ENCODE measurements at regions not wholly inside any gene's neighbourhood (a gene's known extent, or its start where the extent isn't known, plus 50 kb on each side); places are given as distances from the start of the nearest gene placed in this dataset.

DNA sequence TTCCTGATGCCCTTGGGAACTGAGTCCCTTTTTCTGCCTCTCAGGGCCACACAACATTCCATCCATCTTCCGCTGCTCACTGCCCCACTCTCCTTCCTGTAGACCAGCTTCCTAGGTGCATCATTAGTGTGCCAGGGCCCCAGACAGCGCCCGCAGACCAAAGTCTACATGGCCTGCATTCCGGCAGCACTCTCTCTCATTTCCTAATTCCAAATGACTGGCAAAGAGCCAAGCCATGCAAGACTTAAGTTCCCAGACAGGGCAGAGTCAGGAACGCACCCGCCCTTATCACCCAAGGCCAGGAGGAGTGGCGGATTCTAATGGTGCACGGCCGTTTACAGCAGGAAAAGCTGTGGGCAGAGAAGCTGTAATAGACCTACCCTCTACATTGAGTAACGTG is 159.8 kb upstream of the ARID1B start:
- CTCF ChIA-PET, result interaction anchor here (1.2 kb wide), 1 partner anchor 16 kb away, joined by 3 read pairs; no protein-coding TSS in a partner anchor
- no peak overlapping the region for H3K4me3 ChIP-seq (ENCODE audit: low read depth, low read length)
- peak; percentile 0 for DNase-seq (ENCODE audit: low read depth, low spot score)
- POLR2A ChIA-PET, result no interaction called here
- TF ChIP-seq, protein P1, sequence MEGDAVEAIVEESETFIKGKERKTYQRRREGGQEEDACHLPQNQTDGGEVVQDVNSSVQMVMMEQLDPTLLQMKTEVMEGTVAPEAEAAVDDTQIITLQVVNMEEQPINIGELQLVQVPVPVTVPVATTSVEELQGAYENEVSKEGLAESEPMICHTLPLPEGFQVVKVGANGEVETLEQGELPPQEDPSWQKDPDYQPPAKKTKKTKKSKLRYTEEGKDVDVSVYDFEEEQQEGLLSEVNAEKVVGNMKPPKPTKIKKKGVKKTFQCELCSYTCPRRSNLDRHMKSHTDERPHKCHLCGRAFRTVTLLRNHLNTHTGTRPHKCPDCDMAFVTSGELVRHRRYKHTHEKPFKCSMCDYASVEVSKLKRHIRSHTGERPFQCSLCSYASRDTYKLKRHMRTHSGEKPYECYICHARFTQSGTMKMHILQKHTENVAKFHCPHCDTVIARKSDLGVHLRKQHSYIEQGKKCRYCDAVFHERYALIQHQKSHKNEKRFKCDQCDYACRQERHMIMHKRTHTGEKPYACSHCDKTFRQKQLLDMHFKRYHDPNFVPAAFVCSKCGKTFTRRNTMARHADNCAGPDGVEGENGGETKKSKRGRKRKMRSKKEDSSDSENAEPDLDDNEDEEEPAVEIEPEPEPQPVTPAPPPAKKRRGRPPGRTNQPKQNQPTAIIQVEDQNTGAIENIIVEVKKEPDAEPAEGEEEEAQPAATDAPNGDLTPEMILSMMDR (IDR thresholded peaks at IDR 0.05; ENCODE audit: insufficient read depth, low read length, missing control alignments), result no peak

DNA sequence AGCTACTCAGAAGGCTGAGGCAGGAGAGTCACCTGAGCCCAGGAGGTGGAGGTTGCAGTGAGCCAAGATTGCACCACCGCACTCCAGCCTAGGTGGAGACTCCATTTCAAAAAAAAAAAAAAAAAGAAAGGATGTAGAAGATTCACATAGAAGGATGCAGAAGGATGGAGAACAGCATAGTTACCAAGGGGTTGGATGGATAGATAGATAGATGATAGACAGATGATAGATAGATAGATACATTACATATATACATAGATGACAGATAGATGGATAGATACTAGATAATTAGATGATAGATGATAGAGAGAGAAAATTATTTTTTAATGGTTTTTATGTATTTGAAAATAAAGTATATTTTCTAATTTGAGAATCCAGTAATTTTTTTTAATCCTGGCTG is 160.7 kb upstream of the ARID1B start:
- H3K4me3 ChIP-seq (ENCODE audit: low read depth, low read length), result no peak overlapping the region
- POLR2A ChIA-PET, result no interaction called here
- no peak for DNase-seq (ENCODE audit: low read depth, low spot score)
- CTCF ChIA-PET, result no interaction called here
- TF ChIP-seq, protein P1 (IDR thresholded peaks at IDR 0.05; ENCODE audit: insufficient read depth, low read length, missing control alignments), result no peak

DNA sequence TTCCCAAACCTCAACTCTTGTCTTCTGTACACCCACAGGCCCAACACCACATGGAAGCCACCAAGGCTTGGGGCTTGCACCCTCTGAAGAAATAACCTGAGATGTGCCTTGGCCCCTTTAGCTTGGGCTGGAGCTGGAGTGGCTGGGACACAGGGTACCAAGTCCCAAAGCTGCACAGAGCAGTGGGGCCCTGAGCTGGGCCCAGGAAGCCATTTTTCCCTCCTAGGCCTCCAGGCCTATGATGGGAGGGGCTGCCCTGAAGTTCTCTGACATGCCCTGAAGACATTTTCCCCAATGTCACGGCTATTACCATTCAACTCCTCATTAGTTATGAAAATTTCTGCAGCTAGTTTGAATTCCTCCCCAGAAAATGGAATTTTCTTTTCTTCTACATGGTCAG is 163.2 kb upstream of the ARID1B start:
- no peak overlapping the region for H3K4me3 ChIP-seq (ENCODE audit: low read depth, low read length)
- TF ChIP-seq, protein P1 (IDR thresholded peaks at IDR 0.05; ENCODE audit: insufficient read depth, low read length, missing control alignments), result no peak
- no peak for DNase-seq (ENCODE audit: low read depth, low spot score)
- ChIA-PET CTCF (no interaction called here), POLR2A (no interaction called here)

DNA sequence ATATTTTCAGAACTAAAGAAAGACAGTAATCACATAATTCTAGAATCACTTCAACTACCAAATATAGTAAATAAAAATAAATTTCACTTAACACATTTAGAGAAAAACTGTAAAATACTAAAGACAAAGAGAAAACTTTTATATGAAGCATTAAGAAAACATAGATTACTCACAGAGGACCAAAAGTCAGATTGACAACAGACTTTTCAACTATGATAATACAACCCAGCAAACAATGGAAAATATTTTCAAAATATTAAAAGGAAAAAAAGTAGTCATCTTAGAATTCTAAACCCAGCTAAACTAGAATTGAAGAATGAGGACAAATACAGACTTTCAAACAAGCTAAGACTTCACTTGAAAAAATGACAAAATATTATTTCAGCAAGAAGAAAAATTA is 164.8 kb upstream of the ARID1B start:
- ChIA-PET CTCF (no interaction called here), POLR2A (no interaction called here)
- DNase-seq (ENCODE audit: low read depth, low spot score), result no peak
- H3K4me3 ChIP-seq (ENCODE audit: low read depth, low read length), result no peak overlapping the region
- TF ChIP-seq, protein P1 (IDR thresholded peaks at IDR 0.05; ENCODE audit: insufficient read depth, low read length, missing control alignments), result no peak

DNA sequence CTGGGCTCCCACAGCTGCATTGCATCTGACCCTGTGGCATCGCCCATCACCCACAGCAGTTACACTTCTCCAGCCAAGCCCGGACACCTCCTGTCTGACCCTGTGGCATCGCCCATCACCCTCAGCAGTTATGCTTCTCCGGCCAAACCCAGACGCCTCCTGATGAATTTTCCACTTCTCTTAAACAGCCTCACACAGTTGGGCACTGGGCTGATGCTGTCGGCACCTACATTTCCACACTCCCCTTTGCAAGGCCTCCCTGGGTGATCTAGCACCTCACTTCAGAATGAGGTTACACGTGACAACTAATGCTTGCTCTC is 175.2 kb upstream of the ARID1B start:
- CTCF ChIA-PET, result no interaction called here

DNA sequence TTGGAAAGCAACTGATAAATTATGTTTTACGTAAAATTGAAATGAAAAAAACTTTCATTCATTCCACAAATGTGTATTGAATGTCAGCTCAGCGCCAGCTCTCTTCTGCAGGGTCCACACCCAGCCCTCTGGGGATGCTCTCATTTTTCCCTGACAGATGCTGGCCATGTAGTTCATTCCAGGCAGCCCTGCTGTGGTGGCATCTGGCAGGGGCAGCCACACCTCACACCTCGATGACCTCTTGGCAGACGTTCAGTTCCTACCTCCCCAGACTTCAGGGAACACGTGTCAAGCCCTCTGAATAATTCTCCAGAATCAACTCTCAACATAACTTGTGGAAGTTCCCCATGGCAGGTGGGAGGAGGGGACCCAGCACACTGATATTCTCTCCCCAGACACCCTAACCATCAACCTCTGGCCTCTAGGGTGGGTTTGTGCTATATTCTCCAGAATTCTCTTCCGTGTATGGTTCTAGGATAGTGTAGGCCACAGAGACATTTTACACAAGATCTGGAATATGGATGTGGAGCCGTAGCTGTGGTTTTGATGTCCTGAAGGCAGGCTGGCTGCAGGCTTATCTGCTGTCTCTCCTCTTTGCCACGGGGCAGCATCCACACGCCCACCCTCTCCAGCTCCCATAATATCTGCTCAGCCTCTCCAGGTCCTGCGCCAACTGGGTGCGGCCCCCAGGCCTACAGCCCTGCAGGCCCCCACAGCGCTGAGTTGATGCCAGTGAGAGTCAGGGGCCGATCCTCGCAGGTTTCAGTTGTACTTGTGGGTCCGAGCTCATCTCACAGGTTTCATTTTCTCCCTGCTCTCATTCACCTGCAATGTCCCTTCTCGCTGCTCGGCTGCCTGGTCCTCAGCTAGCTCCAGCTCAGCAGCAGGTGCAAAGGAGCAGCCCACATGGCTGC is 175.8 kb upstream of the ARID1B start:
- no peak for DNase-seq (ENCODE audit: low read depth, low spot score)
- POLR2A ChIA-PET, result no interaction called here
- CTCF ChIA-PET, result interaction anchor here (1.0 kb wide), 1 partner anchor 16 kb away, joined by 3 read pairs; no protein-coding TSS in a partner anchor
- no peak overlapping the region for H3K4me3 ChIP-seq (ENCODE audit: low read depth, low read length)
- TF ChIP-seq, protein P1 (IDR thresholded peaks at IDR 0.05; ENCODE audit: insufficient read depth, low read length, missing control alignments), result no peak

More for the DNA sequence above, 175.2 kb upstream of the ARID1B start:
- TF ChIP-seq, protein P1 (IDR thresholded peaks at IDR 0.05; ENCODE audit: insufficient read depth, low read length, missing control alignments), result no peak
- DNase-seq (ENCODE audit: low read depth, low spot score), result no peak
- H3K4me3 ChIP-seq (ENCODE audit: low read depth, low read length), result no peak overlapping the region
- POLR2A ChIA-PET, result no interaction called here
